Stimulated activated CD8-positive, alpha-beta memory T cell treated with anti-CD3 and anti-CD28 coated beads, Interleukin-7, amount 100 ng/mL, for 24 hours (primary cell): ENCODE measurements at regions not wholly inside any gene's neighbourhood (a gene's known extent, or its start where the extent isn't known, plus 50 kb on each side); places are given as distances from the start of the nearest gene placed in this dataset.
"Not testable (repeated sequence)": the region's sequence is repeated elsewhere in the genome, so short reads cannot be mapped to it uniquely, and the experiment has no call there.

Source experiments
- DNase-seq: peaks from one replicate; pipeline ENCODE4 v3.0.0-alpha.2; 2020; ENCODE audit warnings: low read depth

DNA sequence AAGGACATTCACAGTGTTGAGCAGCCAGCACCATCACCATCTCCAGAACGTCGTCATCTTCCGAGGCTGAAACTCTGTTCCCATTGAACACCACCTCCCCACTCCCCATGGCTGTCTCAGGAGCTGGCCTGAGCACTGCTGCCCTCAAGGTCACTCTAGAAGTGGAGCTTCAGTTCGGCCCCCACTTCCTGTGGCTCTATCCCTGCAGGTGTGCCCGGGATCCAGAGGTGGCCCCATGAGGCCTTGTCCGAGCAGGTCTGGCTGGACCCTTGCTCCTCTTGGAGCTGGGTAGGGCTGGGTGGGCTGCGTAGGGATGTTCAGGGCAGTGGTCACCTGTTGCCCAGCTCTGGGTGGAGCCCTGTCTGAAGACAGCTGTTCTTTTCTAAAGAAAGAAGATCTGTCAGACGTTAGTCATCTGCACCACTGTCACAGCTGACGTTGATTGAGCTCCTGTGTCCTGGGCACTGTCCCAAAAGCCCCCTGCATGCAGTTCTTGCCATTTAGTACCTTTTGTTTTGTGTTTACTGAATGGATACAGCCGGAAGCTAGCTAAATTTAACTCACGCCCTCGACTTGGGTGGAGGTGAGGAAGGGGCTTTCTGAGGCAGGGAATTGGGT lies 75.5 kb upstream of the CLDN5 start:
- DNase-seq: no peak

DNA sequence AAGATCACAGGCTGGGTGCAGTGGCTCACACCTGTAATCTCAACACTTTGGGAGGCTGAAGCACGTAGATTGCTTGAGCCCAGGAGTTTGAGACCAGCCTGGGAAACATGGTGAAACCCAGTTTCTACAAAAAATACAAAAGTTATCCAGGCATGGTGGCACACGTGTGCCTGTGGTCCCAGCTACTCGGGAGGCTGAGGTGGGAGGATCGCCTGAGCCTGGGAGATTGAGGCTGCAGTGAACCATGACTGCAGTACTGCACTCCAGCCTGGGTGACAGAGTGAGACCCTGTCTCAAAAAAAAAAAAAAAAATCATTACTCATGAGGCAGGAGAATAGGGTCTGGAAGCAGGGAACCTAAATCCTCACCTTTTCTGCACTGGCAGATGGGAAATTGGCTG lies 79.1 kb upstream of the CLDN5 start:
- not testable (repeated sequence) for DNase-seq

DNA sequence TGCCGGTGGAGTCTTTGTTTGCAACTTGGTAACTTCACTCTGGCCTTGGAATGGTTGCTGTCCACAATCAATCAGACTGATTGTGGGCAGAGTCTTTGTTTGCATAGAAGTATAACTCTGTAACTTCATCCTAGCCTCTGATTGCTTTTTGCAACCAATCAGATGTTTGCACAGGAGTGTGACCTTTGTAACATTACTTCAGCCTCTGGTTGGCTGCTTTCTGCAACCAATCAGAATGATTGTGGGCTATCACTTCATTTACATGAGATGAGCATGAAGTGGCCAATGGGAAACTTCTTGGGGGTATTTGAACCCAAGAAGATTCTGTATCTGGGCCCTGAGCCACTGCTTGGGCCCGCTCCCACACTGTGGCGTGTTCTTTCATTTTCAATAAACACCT lies 79.6 kb upstream of the CLDN5 start:
- no peak for DNase-seq

DNA sequence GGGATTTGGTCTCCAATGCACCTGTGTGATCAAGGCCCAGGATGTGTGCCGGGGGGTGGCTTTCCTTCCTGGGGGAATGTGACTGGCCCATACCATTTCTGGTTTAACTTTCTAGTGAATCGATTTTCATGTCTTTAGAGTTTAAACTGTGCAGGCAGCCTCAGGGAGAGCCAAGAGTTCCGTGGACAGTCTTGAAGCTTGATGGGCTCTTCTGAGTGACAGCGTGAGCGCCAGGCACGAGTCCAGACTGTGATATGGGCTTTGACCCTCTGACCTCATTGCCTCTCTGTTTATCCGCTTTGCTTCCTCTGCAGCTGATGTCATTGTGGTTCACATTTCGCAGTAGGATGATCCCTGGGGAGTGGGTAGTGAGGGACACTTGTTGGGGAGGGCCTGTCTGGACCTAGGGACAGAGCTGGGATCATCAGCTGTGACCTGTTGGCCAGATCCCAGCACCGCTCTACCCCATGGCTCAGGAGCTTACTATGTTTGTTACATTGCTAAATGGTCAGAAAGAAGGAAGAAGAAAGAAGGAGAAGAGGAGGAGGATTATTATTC lies 80.6 kb upstream of the CLDN5 start:
- no peak for DNase-seq

DNA sequence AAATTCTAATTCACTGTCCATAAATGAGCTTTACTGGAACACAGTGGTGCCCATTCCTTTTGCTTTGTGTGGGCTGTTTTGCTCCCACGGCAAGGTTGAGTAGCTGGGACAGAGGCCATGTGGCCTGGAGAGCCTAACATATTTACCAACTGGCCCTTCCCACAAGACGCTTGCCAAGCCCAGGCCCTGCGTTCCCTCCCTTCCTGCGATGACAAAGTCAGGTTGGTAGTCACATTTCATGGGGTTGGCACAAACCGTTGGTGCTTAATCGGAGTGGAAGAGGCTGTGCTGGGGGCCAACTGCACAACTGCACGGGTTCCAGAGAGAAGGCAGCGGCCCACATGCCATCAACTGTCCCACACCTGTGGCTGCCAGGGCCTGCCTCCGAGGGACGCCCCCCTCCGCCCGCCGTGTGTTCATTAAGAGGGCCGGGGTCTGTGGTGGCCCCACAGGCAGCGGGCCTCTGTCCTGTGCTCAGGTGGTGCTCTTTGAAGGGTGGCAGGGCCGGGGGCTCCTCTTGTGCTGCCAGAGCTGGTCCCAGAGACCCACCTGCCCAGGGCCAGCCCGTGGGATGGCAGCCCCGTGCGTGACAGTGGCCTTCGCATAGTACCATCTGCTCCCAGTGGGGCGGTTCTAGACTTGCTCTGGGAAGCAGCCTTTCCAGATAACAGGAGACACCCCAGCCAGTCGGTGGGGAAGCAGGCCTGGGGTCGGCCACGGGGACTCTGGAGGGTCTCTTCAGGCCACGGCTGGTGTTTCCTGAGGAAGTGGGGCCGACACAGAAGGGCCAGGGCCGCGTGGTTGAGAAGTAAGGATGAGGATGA lies 81.5 kb upstream of the CLDN5 start:
- no peak for DNase-seq

DNA sequence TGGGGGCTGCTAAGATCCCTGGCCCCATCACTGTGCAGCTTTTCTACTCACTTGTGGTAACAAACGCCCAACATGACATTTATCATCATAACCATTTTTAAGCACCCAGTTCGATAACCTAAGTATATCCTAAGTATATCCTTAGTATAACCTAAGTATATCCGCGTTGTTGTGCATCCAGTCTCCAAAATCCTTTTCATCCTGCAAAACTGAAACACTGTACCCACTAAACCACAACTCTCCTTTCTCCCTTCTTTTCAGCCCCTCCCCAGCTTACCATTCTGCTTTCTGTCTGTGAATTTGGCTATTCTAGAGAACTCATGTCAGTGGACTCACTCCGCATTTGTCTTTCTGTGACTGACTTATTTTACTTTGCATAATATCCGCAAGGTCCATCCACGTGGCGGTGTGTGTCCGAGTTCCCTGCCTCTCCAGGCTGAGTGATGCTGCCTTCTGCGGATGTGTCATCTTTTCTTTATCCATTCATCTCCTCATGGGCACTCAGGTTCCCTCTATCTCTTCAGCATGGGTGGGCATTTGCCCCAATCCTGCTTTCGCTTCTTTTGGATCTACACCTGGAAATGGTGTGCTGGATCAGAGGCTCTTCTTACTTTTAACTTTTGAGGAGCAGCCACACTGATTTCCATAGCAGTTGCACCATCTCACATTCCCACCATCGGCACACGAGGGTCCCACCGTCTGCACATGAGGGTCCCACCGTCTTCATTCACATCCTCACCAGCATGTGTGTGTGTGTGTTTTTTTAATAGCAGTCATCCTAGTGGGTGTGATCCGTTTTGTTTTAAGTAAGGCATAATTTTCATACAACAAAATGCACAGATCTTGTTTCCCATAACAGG lies 82.4 kb upstream of the CLDN5 start:
- DNase-seq: no peak

DNA sequence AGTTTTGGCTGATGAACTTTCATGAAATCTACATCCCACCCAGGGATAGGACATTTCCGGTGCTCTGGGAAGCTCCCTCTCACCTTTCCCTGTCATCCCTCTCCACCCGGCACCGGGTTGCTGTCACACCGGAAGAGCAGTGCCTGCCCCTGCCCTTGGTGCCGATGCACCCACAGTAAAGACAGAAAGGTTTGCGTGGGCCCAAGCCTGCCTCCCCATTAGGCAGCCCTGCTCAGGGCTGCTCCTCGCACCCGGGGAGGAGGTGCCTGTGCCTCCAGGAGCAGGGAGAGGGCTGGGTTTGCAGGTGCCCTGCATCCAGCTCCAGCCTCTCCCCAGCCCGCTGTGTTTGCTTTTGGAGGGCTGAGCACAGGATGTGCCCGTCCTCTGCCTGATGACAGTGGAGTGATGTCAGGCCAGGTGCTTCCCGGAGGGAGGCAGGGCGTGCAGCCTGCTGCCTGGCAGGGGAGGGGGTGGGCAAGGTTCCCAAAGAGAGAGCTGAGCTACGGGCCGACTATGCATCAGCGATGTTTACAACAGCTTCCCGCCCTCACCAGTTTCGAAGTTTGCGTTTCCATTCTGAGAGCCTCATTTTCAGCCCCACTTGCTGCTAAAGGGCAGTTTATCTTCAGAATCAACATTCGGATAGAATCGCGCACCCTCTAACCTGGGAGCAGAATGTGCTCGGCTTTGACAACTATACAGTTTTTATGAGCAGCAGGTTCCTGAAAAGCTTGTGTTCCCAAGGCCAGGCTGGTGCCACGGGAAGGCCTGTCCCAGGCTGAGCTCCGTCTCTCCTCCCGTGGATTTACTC lies 83.2 kb upstream of the CLDN5 start:
- no peak for DNase-seq

DNA sequence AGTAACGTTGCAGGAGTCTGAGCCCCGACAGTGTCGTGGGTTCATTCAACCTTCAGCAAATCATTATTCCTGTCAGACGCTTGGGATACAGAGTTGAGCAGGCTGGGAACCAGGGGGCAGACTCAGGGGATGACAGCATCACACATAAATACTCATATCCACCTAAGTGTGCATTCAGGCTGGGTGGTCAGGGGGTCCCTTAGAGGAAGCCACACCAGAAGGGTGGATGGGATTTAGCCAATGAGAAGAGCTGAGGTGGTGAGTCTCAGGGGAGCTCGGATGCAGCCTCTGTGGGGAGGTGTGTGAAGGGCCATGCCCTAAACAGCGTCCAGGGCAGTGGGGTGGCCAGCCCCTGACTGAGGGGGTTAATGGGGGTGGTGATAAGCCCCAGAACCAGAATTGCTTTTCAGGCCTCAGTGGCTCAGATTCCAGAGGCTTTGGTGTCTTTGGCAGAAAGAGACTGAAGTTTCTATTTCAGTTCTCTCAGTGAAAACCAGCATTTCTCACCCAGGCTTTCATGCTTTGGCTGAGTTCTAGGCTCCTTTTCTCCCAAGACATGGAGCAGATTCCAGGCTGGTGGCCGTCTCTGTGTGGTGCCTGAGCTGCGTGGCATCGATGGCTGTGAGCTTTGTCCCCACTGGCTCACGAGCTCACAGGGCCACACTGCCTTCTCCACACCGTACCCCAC lies 83.9 kb upstream of the CLDN5 start:
- DNase-seq: no peak

DNA sequence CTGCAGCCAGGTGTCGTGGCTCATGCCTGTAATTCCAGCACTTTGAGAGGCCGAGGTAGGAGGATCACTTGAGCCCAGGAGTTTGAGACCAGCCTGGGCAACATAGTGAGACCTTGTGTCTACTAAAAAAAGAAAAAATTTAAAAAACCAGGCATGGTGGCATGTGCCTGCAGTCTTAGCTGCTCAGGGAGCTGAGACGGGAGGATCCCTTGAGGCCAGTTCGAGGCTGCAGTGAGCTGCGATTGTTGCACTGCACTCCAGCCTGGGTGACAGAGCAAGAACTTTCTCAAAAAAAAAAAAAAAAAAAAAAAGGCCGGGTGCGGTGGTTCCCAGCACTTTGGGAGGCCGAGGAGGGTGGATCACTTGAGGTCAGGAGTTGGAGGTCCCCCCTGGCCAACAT lies 85.5 kb upstream of the CLDN5 start:
- not testable (repeated sequence) for DNase-seq

DNA sequence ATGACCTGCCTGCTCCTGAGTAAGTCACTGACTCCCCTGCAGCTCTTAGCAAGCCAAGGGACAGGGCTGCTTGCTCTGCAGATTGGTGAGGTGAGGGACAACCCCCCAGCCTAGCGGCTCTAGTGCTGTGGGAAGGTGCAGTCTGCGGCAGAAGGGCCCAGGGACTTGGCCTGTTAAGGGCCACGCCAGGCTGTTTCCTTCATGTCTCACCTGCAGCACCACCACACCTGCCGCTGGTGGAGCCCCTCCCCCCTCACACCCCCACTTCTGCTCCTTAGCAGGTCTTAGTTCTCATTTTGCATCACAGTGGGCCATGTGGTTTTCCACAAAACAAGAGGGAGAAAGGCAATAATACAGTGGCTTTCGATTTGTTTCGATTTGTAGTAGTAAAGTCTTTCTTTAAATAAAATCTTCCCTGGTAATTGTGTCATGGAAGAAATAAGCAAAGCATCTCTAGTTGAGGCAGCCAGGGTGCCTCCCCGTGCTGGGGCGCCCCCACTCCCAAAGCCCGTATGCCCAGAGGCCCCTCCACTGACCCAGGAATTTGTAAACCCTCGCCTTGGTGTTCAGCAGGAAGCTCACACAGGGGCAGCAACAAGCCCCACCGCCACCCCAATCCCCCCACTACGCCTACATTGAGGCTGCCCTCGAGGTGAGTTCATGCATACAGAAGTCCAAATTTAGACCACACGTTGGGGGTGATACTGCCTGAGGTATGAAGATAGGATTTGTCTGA lies 86.5 kb upstream of the CLDN5 start:
- DNase-seq: no peak

DNA sequence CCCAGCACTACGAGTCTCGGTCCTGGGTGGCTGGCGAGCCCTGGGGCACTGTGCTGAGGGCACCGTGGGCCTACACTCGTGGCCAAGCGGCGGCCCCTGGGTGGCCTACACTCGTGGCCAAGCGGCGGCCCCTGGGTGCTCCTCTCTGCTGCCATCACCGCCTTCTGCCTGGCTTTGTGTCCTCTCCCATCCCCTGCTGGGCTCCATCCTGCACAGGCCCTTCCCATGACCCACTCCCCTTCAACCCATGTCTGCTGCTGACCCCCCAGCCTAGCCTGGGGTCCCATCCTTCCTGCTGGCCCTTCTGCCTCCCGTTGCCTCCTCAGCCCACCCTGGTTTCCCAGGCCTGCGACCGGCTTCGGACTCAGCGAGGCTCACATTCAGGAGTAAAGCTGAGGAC lies 87.4 kb upstream of the CLDN5 start:
- DNase-seq: no peak

DNA sequence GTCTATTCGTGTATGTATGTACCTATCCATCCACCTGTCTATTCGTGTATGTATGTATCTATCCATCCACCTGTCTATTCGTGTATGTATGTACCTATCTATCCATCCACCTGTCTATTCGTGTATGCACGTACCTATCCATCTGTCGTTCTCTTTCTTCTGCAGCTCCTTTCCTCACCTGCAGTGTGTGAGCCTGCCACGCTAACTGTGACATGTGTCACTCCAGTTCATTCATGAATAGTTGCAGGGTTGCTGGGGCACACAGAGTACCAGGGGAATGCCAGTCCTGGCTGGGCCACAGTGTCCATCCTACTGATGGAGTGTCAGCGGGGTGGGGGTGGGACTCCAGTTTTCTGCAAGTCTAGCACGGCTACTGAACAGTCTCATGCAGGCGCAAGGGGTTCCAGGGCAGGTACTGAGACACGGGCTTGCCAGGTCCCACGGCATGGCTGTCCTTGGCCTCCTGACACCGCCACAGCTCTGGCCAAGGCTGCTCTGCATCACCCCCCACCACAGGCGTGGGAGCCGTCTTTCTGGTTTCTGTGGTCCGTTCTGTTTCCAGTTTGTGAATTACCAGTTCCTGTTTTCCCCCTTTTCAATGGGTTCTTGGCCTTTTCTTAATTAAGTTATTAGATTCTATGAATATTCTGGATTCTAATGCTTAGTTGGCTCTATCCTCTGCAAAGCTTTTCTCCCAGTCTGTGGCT lies 88.8 kb upstream of the CLDN5 start:
- DNase-seq: no peak

DNA sequence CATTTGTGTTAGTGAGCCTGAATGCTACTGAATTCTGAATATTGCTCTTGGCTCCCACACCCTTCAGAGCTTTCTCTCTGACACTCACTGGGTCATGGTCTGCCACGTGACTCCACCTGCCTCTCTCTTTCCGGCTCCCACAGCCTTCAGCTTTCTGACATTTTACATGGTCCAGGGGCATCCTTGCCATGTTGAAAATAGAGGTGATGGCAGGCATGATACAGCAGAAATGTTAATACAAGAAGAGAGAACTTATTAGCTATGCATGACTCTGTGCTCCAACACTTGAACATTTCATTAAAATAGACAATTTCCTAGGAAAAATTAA lies 90.3 kb upstream of the CLDN5 start:
- DNase-seq: no peak

DNA sequence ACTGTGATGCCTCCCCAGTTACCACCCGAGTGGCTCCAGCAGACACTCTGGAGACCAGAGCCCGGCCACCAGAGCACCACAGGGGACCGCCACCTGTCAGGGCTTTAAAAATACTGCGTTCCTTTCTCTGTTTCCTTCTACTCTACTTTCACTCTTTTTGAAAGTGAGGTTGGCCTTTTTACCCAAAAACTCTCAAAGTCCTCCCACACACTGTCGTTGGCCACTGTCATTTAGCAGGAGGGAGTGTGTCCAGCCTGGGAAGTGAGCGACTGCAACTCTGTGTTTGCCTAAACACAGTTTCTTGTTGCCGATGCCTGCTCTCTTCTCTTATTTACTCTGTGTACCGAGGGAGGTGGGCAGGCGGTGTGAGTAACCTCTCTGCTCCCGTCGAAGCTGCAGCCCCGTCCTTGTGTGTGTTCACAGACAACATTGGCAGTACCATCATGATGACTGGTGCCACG lies 90.8 kb upstream of the CLDN5 start:
- no peak for DNase-seq

DNA sequence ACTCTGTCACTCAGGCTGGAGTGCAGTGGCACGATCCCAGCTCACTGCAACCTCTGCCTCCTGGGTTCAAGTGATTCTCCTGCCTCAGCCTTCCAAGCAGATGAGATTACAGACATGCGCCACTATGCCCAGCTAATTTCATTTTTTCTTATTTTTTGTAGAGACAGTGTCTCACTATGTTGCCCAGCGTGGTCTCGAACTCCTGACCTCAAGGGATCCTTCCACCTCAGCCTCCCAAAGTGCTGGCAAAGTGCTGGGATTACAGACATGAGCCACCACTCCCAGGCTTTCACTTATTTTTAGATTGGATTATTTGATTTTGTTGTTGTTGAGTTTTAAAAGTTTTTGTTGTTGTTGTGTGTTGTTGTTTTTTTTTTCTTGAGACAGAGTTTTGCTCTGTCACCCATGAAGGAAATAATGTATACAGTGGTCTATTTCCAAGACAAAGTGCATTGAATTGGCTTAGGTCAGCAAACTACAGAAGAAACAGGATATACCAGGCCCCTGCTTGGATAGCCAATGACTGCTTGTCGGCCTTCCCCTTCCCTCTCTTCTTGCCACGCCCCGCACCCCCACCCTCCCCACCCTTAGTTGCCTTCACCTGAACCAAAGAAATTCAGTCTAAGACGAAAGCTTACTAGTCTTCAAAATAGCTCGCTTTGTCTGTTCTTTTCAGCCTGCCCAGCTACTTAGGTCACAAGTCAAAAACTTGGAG lies 91.8 kb upstream of the CLDN5 start:
- DNase-seq: no peak

DNA sequence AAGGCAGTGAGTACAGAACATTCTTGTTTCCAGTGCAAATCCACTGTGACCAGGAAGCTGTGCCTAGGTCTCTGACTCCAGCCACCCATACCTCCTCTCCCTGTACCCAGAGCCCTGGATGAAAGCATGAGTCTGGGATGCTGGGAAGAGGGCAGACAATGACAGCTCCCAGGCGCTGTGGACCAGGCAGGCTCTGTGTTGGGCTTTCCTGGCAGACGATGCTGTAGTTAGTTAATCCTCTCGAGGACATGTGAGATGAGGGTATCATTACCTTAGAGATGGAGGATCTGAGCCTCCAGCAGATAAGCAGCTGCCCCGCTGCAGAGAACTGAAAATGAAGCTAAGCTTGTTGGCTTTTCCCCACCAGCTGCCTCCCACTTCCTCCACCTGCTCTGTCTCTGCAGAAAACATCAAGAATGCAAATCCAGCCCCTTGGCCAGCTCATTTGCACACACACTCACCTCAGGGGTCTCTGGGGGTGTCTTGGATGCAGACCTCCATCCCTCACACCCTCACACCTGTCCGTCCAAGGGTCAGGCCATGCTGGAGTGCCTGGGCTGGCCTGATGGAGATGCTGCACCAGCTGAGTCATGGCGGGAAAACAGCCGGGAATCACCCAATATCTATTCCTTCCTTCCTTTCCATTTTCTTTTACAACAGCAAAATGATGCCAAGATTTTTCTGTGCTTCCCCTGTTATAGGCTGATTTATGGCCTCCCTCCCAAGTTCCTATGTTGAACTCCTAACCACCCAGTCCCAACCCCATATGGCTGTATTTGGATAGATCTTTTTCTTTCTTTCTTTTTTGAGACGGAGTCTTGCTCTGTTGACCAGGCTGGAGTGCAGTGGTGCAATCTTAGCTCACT lies 94.9 kb upstream of the SEPTIN5 start:
- no peak for DNase-seq

DNA sequence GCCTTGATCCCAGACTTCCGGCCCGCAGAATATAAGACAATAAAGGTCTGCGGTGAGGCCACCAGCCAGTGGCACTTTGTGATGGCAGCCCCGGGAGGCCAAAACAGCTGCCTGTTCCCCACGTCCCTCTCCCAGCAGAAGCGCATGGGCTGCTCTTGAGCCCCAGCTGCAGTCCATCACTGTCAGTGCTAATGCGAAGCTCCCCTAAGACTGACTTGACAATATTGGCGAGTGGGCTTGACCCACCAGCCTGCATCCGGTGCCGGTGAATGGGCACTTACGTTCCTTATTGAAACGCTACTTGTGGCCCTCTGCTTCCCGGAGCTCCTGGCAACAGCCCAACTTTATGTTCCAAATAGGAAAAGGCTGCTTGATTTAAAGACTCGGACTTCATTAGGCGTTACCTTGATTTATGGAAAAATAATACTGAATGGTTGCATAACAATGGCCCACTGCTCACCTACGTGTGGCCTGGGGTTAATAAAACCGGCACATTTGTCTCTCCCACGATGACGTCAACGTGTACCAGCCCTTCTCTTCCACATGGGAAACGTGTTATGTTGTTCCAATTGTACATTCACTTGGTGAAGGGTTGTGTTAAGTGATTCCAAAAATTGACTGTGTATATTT lies 93.4 kb upstream of the SEPTIN5 start:
- no peak for DNase-seq
